Natural killer cell treated with Interleukin-12 subunit alpha and Interleukin-12 subunit beta and Interleukin-15 and Interleukin-18, amount 100 ng/mL, for 72 hours (primary cell): ENCODE measurements at regions not wholly inside any gene's neighbourhood (a gene's known extent, or its start where the extent isn't known, plus 50 kb on each side); places are given as distances from the start of the nearest gene placed in this dataset.
"Not testable (repeated sequence)": the region's sequence is repeated elsewhere in the genome, so short reads cannot be mapped to it uniquely, and the experiment has no call there.

Source experiments
- ATAC-seq, 2 donors: fragments of 150-1000 bp; cut with Tn5 transposase in 1 of 2; sonication (Bioruptor Pico), chemical (Tn5 transposase) in 1 of 2; 2 replicates each; pipeline ENCODE4 v1.10.0; 2021
- DNase-seq: peaks from one replicate; pipeline ENCODE4 v3.0.0; 2022; ENCODE audit warnings: low spot score
- H3K27ac Mint-ChIP-seq, 2 donors: 1 replicate in 1 of 2; 2 replicates in 1 of 2; pipeline ENCODE4 v1.8.0; 2022; ENCODE audit warnings: mixed read lengths in 2 of 2, mild to moderate bottlenecking in 1 of 2, moderate library complexity in 1 of 2
- H3K27me3 Mint-ChIP-seq, 2 donors: 1 replicate in 1 of 2; 2 replicates in 1 of 2; pipeline ENCODE4 v1.8.0; 2022; ENCODE audit warnings: mixed read lengths in 2 of 2
- H3K36me3 Mint-ChIP-seq: one replicate; pipeline ENCODE4 v1.8.0; 2022; ENCODE audit warnings: mixed read lengths
- H3K4me1 Mint-ChIP-seq, 2 donors: 1 replicate in 1 of 2; 2 replicates in 1 of 2; pipeline ENCODE4 v1.8.0; 2022; ENCODE audit warnings: low read depth in 2 of 2, mixed read lengths in 2 of 2, mild to moderate bottlenecking in 1 of 2
- H3K4me3 Mint-ChIP-seq: one replicate; pipeline ENCODE4 v1.8.0; 2022; ENCODE audit warnings: mixed read lengths
- H3K9me3 Mint-ChIP-seq: 2 replicates; pipeline ENCODE4 v1.8.0; 2022; ENCODE audit warnings: mixed read lengths

GRCh38 chr2:195587966-195588365, 69.1 kb upstream of the SLC39A10 start:
- no peaks in the 10 kb centered on the region for H3K36me3 Mint-ChIP-seq
- H3K27ac Mint-ChIP-seq, result no peak overlapping the region
- no peak for DNase-seq

GRCh38 chr2:195586062-195586714, 70.8 kb upstream of the SLC39A10 start:
- Mint-ChIP-seq H3K27me3 (no peaks in the 10 kb centered on the region), H3K36me3 (no peaks in the 10 kb centered on the region), H3K4me3 (no peak overlapping the region), H3K9me3 (no peaks in the 10 kb centered on the region), H3K4me1 (no peaks in the 10 kb centered on the region), H3K27ac (no peak overlapping the region)
- no peak for DNase-seq
- ATAC-seq, result no peak

More at GRCh38 chr2:195587966-195588365, 69.1 kb upstream of the SLC39A10 start:
- Mint-ChIP-seq H3K9me3 (no peaks in the 10 kb centered on the region), H3K4me3 (no peak overlapping the region), H3K4me1 (no peaks in the 10 kb centered on the region), H3K27me3 (no peaks in the 10 kb centered on the region)
- ATAC-seq, result no peak

GRCh38 chr2:195582188-195582587, 74.8 kb upstream of the SLC39A10 start:
- Mint-ChIP-seq H3K4me1 (peaks cover 9 to 11% of the 10 kb centered on the region in 2 donors), H3K27ac (peak overlapping the region in 1 of 2 donors; percentile 27), H3K36me3 (no peaks in the 10 kb centered on the region), H3K9me3 (no peaks in the 10 kb centered on the region), H3K4me3 (no peak overlapping the region), H3K27me3 (no peaks in the 10 kb centered on the region)
- DNase-seq, result no peak
- ATAC-seq, result no peak

- no peaks in the 10 kb centered on the region for H3K9me3 Mint-ChIP-seq
- no peaks in the 10 kb centered on the region for H3K27me3 Mint-ChIP-seq
- no peak overlapping the region for H3K4me3 Mint-ChIP-seq
- H3K4me1 Mint-ChIP-seq, result peaks cover 21 to 26% of the 10 kb centered on the region in 2 donors
- peak overlapping the region; percentile 32 to 71 for H3K27ac Mint-ChIP-seq
- ATAC-seq (peak in 1 of 2 donors; percentile 46), DNase-seq (no peak)
- no peaks in the 10 kb centered on the region for H3K36me3 Mint-ChIP-seq
Measured at GRCh38 chr2:195579776-195580555, 77.1 kb upstream of the SLC39A10 start.

- H3K36me3 Mint-ChIP-seq, result peaks cover 5% of the 10 kb centered on the region
- peaks cover 32% of the 10 kb centered on the region in 2 donors for H3K4me1 Mint-ChIP-seq
- H3K27ac Mint-ChIP-seq, result peak overlapping the region; percentile 52 to 89
- DNase-seq (no peak), ATAC-seq (peak; percentile 77 to 79)
- peak overlapping the region; percentile 63 for H3K4me3 Mint-ChIP-seq
- no peaks in the 10 kb centered on the region for H3K9me3 Mint-ChIP-seq
- no peaks in the 10 kb centered on the region for H3K27me3 Mint-ChIP-seq
Measured at GRCh38 chr2:195575879-195576401, 81.1 kb upstream of the SLC39A10 start.

- ATAC-seq (no peak), DNase-seq (no peak)
- Mint-ChIP-seq H3K27ac (peak overlapping the region; percentile 20 to 73), H3K9me3 (no peaks in the 10 kb centered on the region), H3K4me3 (no peak overlapping the region), H3K36me3 (peaks cover 5% of the 10 kb centered on the region), H3K4me1 (peaks cover 26 to 36% of the 10 kb centered on the region in 2 donors), H3K27me3 (no peaks in the 10 kb centered on the region)
Measured at GRCh38 chr2:195575016-195575415, 82.0 kb upstream of the SLC39A10 start.

GRCh38 chr2:195574312-195574711, 82.7 kb upstream of the SLC39A10 start:
- DNase-seq, result no peak
- peak overlapping the region; percentile 20 to 73 for H3K27ac Mint-ChIP-seq
- H3K4me3 Mint-ChIP-seq, result no peak overlapping the region
- H3K27me3 Mint-ChIP-seq, result no peaks in the 10 kb centered on the region
- H3K36me3 Mint-ChIP-seq, result peaks cover 5% of the 10 kb centered on the region
- ATAC-seq, result no peak
- H3K4me1 Mint-ChIP-seq, result peaks cover 29 to 38% of the 10 kb centered on the region in 2 donors
- no peaks in the 10 kb centered on the region for H3K9me3 Mint-ChIP-seq

- Mint-ChIP-seq H3K27me3 (no peaks in the 10 kb centered on the region), H3K27ac (peak overlapping the region; percentile 15 to 73), H3K9me3 (no peaks in the 10 kb centered on the region), H3K36me3 (peaks cover 5% of the 10 kb centered on the region), H3K4me3 (no peak overlapping the region), H3K4me1 (peaks cover 30 to 40% of the 10 kb centered on the region in 2 donors)
- ATAC-seq (no peak), DNase-seq (no peak)
Measured at GRCh38 chr2:195572895-195573683, 83.9 kb upstream of the SLC39A10 start.

DNA sequence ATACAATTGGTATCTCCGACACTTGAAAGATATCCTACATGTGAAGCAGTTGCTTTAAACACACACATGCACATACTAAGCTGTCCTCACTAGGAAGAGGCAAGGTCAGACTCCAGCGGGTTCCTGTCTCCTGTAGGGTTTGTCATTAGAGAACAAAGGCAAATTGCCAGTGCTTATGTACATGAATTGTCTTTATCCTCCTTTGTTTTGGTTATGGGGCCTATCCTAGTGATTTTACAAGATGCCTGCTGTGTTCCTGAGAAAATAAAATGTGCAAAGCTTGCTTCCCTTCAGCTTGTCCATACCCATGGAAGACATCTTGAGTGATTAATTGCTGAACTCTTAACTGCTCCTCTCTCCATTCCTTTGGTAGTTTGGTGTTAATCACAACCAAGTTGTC, 86.7 kb upstream of the SLC39A10 start:
- peaks cover 5% of the 10 kb centered on the region for H3K36me3 Mint-ChIP-seq
- H3K9me3 Mint-ChIP-seq, result no peaks in the 10 kb centered on the region

GRCh38 chr2:195569255-195569654, 87.8 kb upstream of the SLC39A10 start:
- Mint-ChIP-seq H3K27ac (peak overlapping the region; percentile 49 to 72), H3K36me3 (peaks cover 5% of the 10 kb centered on the region), H3K4me3 (no peak overlapping the region), H3K9me3 (no peaks in the 10 kb centered on the region), H3K27me3 (no peaks in the 10 kb centered on the region), H3K4me1 (peaks cover 21 to 24% of the 10 kb centered on the region in 2 donors)
- ATAC-seq (no peak), DNase-seq (no peak)

More for the DNA sequence above, 86.7 kb upstream of the SLC39A10 start:
- no peaks in the 10 kb centered on the region for H3K27me3 Mint-ChIP-seq
- no peak overlapping the region for H3K4me3 Mint-ChIP-seq
- DNase-seq (no peak), ATAC-seq (no peak)
- peak overlapping the region in 1 of 2 donors; percentile 69 for H3K27ac Mint-ChIP-seq
- peaks cover 23 to 24% of the 10 kb centered on the region in 2 donors for H3K4me1 Mint-ChIP-seq

- not testable (repeated sequence) for H3K9me3 Mint-ChIP-seq, H3K27me3 Mint-ChIP-seq, DNase-seq, ATAC-seq
- H3K4me3 Mint-ChIP-seq, result peak overlapping the region; percentile 74
- H3K27ac Mint-ChIP-seq, result peak overlapping the region; percentile 98 to 100
- peaks cover 36 to 44% of the 10 kb centered on the region in 2 donors for H3K4me1 Mint-ChIP-seq
- H3K36me3 Mint-ChIP-seq, result peaks cover 16% of the 10 kb centered on the region
Measured at GRCh38 chr2:195564625-195565135, 92.3 kb upstream of the SLC39A10 start.

DNA sequence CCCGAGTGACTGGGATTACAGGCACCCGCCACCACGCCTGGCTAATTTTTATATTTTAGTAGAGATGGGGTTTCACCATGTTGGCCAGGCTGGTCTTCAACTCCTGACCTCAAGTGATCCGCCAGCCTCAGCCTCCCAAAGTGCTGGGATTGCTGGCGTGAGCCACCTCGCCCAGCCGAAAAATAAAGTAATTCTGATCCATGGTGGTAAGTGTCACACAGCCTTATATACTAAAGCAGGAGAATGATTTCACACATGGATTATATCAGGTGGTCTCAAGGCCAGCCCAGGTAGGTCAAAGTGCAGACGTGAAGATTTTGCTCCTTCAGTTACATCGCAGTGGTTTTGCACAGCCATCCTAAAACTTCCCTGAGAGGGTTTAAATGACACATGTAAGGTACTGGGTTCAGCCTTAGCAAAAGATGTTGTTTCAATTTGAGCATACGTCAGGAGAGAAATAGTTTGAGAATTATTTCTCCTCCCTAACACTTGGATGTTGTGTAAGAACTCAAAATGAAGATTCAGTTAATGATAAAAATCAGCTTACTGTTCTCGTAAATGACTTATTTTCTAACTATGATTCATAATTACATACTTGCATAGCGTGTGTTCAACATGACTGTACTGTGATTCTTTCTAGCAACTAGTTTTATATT, 93.0 kb upstream of the SLC39A10 start:
- Mint-ChIP-seq H3K4me1 (peaks cover 37 to 45% of the 10 kb centered on the region in 2 donors), H3K36me3 (peaks cover 18% of the 10 kb centered on the region), H3K27ac (peak overlapping the region; percentile 98 to 100), H3K27me3 (no peaks in the 10 kb centered on the region), H3K4me3 (peak overlapping the region; percentile 74), H3K9me3 (no peaks in the 10 kb centered on the region)
- ATAC-seq (peak; percentile 77 to 81), DNase-seq (peak; percentile 65)
